ENCODE measurements at regions not wholly inside any gene's neighbourhood (a gene's known extent, or its start where the extent isn't known, plus 50 kb on each side); places are given as distances from the start of the nearest gene placed in this dataset.
A peak's percentile ranks its signal among the peaks of the same experiment; 100 is the strongest.

- Histone ChIP-seq H3K79me2 (ENCODE audit: insufficient read depth, low read length) (no peaks in the 10 kb centered on the region), H2AFZ (ENCODE audit: low read length) (no peak overlapping the region), H4K20me1 (ENCODE audit: insufficient read depth, low read length) (no peaks in the 10 kb centered on the region), H3K4me3 (ENCODE audit: insufficient read depth, low read length) (no peak overlapping the region), H3K36me3 (ENCODE audit: insufficient read depth, low read length) (no peaks in the 10 kb centered on the region), H3K4me1 (ENCODE audit: insufficient read depth, low read length) (no peaks in the 10 kb centered on the region), H3K27ac (ENCODE audit: low read depth, low read length) (no peak overlapping the region), H3K4me2 (ENCODE audit: insufficient read depth, low read length) (no peak overlapping the region), H3K27me3 (ENCODE audit: insufficient read depth, low read length) (no peaks in the 10 kb centered on the region), H3K9me3 (ENCODE audit: low read depth, low read length) (no peaks in the 10 kb centered on the region)
- TF ChIP-seq, protein P1, sequence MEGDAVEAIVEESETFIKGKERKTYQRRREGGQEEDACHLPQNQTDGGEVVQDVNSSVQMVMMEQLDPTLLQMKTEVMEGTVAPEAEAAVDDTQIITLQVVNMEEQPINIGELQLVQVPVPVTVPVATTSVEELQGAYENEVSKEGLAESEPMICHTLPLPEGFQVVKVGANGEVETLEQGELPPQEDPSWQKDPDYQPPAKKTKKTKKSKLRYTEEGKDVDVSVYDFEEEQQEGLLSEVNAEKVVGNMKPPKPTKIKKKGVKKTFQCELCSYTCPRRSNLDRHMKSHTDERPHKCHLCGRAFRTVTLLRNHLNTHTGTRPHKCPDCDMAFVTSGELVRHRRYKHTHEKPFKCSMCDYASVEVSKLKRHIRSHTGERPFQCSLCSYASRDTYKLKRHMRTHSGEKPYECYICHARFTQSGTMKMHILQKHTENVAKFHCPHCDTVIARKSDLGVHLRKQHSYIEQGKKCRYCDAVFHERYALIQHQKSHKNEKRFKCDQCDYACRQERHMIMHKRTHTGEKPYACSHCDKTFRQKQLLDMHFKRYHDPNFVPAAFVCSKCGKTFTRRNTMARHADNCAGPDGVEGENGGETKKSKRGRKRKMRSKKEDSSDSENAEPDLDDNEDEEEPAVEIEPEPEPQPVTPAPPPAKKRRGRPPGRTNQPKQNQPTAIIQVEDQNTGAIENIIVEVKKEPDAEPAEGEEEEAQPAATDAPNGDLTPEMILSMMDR (IDR thresholded peaks at IDR 0.05; ENCODE audit: extremely low read depth, low read depth, low read length): no peak
- no peak for DNase-seq (ENCODE audit: insufficient read length, low spot score, missing footprints)
These were observed 476.4 kb upstream of the CCL2 start for GRCh38 chr17:33778505-33779233.

DNA sequence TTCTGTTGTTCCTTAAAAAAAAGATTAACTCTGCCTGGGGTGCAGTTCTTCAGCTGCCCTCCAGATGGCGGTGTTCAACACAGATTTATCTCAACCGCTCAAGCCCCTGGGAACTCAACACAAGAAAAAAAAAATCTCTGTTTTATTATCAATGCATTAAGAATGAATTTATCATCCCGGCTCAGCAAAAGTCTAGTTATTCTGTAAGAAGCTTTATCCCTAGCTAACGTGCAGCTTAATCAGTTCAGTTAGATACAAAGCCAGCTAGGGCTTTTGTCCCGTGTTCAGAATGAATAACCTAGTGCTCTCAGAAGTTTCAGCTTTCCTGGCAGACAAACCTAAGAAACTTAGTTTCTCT is 475.9 kb upstream of the CCL2 start:
- no peaks in the 10 kb centered on the region for H3K36me3 ChIP-seq (ENCODE audit: insufficient read depth, low read length)
- peak; percentile 73 for DNase-seq (ENCODE audit: insufficient read length, low spot score, missing footprints)
- no peaks in the 10 kb centered on the region for H3K4me1 ChIP-seq (ENCODE audit: insufficient read depth, low read length)
- no peak overlapping the region for H3K4me3 ChIP-seq (ENCODE audit: insufficient read depth, low read length)
- H3K27me3 ChIP-seq (ENCODE audit: insufficient read depth, low read length): no peaks in the 10 kb centered on the region
- H3K4me2 ChIP-seq (ENCODE audit: insufficient read depth, low read length): no peak overlapping the region
- no peaks in the 10 kb centered on the region for H3K79me2 ChIP-seq (ENCODE audit: insufficient read depth, low read length)
- H4K20me1 ChIP-seq (ENCODE audit: insufficient read depth, low read length): no peaks in the 10 kb centered on the region
- H3K27ac ChIP-seq (ENCODE audit: low read depth, low read length): no peak overlapping the region
- no peak overlapping the region for H2AFZ ChIP-seq (ENCODE audit: low read length)
- H3K9me3 ChIP-seq (ENCODE audit: low read depth, low read length): no peaks in the 10 kb centered on the region
- TF ChIP-seq, protein P1 (IDR thresholded peaks at IDR 0.05; ENCODE audit: extremely low read depth, low read depth, low read length): peak; percentile 94

DNA sequence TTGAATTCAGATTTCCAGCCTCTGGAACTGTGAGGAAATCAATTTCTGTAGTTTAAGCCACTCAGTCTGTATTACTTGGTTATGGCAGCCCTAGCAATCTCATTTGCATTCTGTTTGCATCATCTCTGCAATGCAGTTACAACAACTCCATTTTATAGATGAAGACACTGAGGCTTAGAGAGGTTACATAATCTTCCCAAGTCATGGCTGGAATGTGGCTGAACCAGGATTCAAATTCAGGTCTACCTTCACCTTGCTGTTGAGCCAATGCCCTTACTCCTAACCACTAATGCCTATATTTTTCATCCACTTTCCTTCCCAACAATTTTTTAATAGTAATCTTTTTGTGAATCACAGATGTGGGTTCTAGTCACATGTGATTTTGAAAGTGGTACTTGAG is 469.8 kb upstream of the CCL2 start:
- Histone ChIP-seq H3K27ac (ENCODE audit: low read depth, low read length) (no peak overlapping the region), H3K9me3 (ENCODE audit: low read depth, low read length) (no peaks in the 10 kb centered on the region), H3K36me3 (ENCODE audit: insufficient read depth, low read length) (no peaks in the 10 kb centered on the region), H3K4me3 (ENCODE audit: insufficient read depth, low read length) (no peak overlapping the region), H3K4me2 (ENCODE audit: insufficient read depth, low read length) (no peak overlapping the region), H2AFZ (ENCODE audit: low read length) (no peak overlapping the region), H4K20me1 (ENCODE audit: insufficient read depth, low read length) (no peaks in the 10 kb centered on the region), H3K79me2 (ENCODE audit: insufficient read depth, low read length) (no peaks in the 10 kb centered on the region), H3K4me1 (ENCODE audit: insufficient read depth, low read length) (no peaks in the 10 kb centered on the region), H3K27me3 (ENCODE audit: insufficient read depth, low read length) (no peaks in the 10 kb centered on the region)
- no peak for DNase-seq (ENCODE audit: insufficient read length, low spot score, missing footprints)
- TF ChIP-seq, protein P1 (IDR thresholded peaks at IDR 0.05; ENCODE audit: extremely low read depth, low read depth, low read length): no peak

- no peaks in the 10 kb centered on the region for H3K79me2 ChIP-seq (ENCODE audit: insufficient read depth, low read length)
- H3K27me3 ChIP-seq (ENCODE audit: insufficient read depth, low read length): no peaks in the 10 kb centered on the region
- H2AFZ ChIP-seq (ENCODE audit: low read length): no peak overlapping the region
- no peak for DNase-seq (ENCODE audit: insufficient read length, low spot score, missing footprints)
- no peaks in the 10 kb centered on the region for H3K4me1 ChIP-seq (ENCODE audit: insufficient read depth, low read length)
- no peaks in the 10 kb centered on the region for H4K20me1 ChIP-seq (ENCODE audit: insufficient read depth, low read length)
- H3K9me3 ChIP-seq (ENCODE audit: low read depth, low read length): no peaks in the 10 kb centered on the region
- no peaks in the 10 kb centered on the region for H3K36me3 ChIP-seq (ENCODE audit: insufficient read depth, low read length)
- no peak overlapping the region for H3K27ac ChIP-seq (ENCODE audit: low read depth, low read length)
- TF ChIP-seq, protein P1 (IDR thresholded peaks at IDR 0.05; ENCODE audit: extremely low read depth, low read depth, low read length): no peak
- H3K4me2 ChIP-seq (ENCODE audit: insufficient read depth, low read length): no peak overlapping the region
- no peak overlapping the region for H3K4me3 ChIP-seq (ENCODE audit: insufficient read depth, low read length)
These were observed 468.6 kb upstream of the CCL2 start for GRCh38 chr17:33786478-33786877.
